K562 (cell line): ENCODE measurements at regions not wholly inside any gene's neighbourhood (a gene's known extent, or its start where the extent isn't known, plus 50 kb on each side); places are given as distances from the start of the nearest gene placed in this dataset.

Experiments
- ATAC-seq: fragments of 200-7000 bp; cut with Tn5 transposase; 3 replicates; pipeline ENCODE4 v1.9.1; 2020; ENCODE audit warnings: moderate library complexity
- BruUV-seq: library from RNA; stranded (reverse); fragments of 400-500 nt; replicated peaks from 2 replicates; lab custom pipeline; 2021; lab: Mats Ljungman, UMichigan
- CTCF ChIA-PET: fragments of 300-600 bp; formaldehyde crosslinking; extraction: SDS; loops from one replicate; lab custom pipeline; 2021; ENCODE audit warnings: low intra/inter-chr PET ratio; lab: Yijun Ruan, JAX
- POLR2A ChIA-PET: fragments of 300-600, 350-650 bp; sonication (Branson Sonifier 250); formaldehyde crosslinking; extraction: SDS; loops from one replicate; lab custom pipeline; 2021; ENCODE audit warnings: antibody characterized with exemption, inconsistent platforms; lab: Yijun Ruan, JAX
- DNase-seq, 4 experiments: peaks; one replicate each; pipeline versions ENCODE4 v3.0.0 to v3.0.0-alpha.2; 2011 to 2018; ENCODE audit warnings: low spot score in 3 of 4, mixed read lengths in 3 of 4; ENCODE audit errors: extremely low read depth in 1 of 4
- FAIRE-seq: peaks from 2 replicates; lab custom pipeline; 2011; peaks lifted over from hg19 to GRCh38; lab: Jason Lieb, UNC
- H2AFZ ChIP-seq: 2 replicates; pipeline ENCODE4 v1.6.0; 2011; ENCODE audit warnings: low read depth, low read length, control low read depth, inconsistent platforms
- H3K27ac ChIP-seq: fragments of 200-600 bp; 3 replicates; pipeline ENCODE4 v1.8.0; 2011; ENCODE audit warnings: low read depth, mild to moderate bottlenecking, control low read depth, inconsistent platforms, low read length, moderate library complexity, mixed read lengths; ENCODE audit errors: extremely low read depth
- H3K27me3 ChIP-seq, 2 experiments: fragments of 300-600 bp in 1 of 2; 2 replicates in 1 of 2; 3 replicates in 1 of 2; pipeline versions ENCODE4 v1.6.0 to v1.8.0; 2011; ENCODE audit warnings: inconsistent platforms in 2 of 2, low read length in 2 of 2, mild to moderate bottlenecking in 1 of 2, mixed read lengths in 1 of 2, moderate library complexity in 1 of 2; ENCODE audit not compliant: control insufficient read depth in 2 of 2, insufficient read depth in 2 of 2
- H3K36me3 ChIP-seq: fragments of 300-600 bp; 3 replicates; pipeline ENCODE4 v1.8.0; 2011; ENCODE audit warnings: mild to moderate bottlenecking, low read length, inconsistent platforms; ENCODE audit not compliant: control insufficient read depth, insufficient read depth
- H3K4me1 ChIP-seq, 2 experiments: fragments of 200-600 bp in 1 of 2; replicated peaks in 1 of 2; 2 replicates in 1 of 2; 3 replicates in 1 of 2; pipeline versions ENCODE4 v1.5.1 to v1.8.0; 2011; ENCODE audit warnings: inconsistent platforms in 2 of 2, low read length in 2 of 2, mild to moderate bottlenecking in 1 of 2, mixed read lengths in 1 of 2, moderate library complexity in 1 of 2; ENCODE audit not compliant: control insufficient read depth in 2 of 2, insufficient read depth in 2 of 2
- H3K4me2 ChIP-seq: 2 replicates; pipeline ENCODE4 v1.6.1; 2011; ENCODE audit warnings: low read length, control low read depth, inconsistent platforms, mixed read lengths; ENCODE audit not compliant: insufficient read depth
- H3K4me3 ChIP-seq: fragments of 200-600 bp; sonication (generic), shearing (Covaris generic); 2 replicates; pipeline ENCODE4 v1.5.1; 2016; ENCODE audit warnings: control low read depth, inconsistent platforms
- H3K79me2 ChIP-seq: fragments of 200-600 bp; 3 replicates; pipeline ENCODE4 v1.8.0; 2011; ENCODE audit warnings: low read length, inconsistent platforms; ENCODE audit not compliant: control insufficient read depth, insufficient read depth
- H3K9ac ChIP-seq, 2 experiments: 2 replicates each; pipeline versions ENCODE4 v1.6.0 to v1.6.1; 2011; ENCODE audit warnings: low read depth in 2 of 2, low read length in 2 of 2, control low read depth in 1 of 2, inconsistent platforms in 1 of 2, mild to moderate bottlenecking in 1 of 2, mixed read lengths in 1 of 2; ENCODE audit not compliant: insufficient read depth in 1 of 2
- H3K9me1 ChIP-seq: one replicate; pipeline ENCODE4 v1.6.0; 2011; ENCODE audit warnings: inconsistent platforms, mild to moderate bottlenecking, low read length, moderate library complexity; ENCODE audit not compliant: control insufficient read depth, insufficient read depth
- H3K9me3 ChIP-seq: replicated peaks from 2 replicates; pipeline ENCODE4 v1.5.1; 2011; ENCODE audit warnings: low read depth, low read length, inconsistent platforms; ENCODE audit not compliant: control insufficient read depth, insufficient read depth
- H4K20me1 ChIP-seq: replicated peaks from 2 replicates; pipeline ENCODE4 v1.6.1; 2011; ENCODE audit warnings: low read length, inconsistent platforms, mixed read lengths; ENCODE audit not compliant: control insufficient read depth, insufficient read depth
- CREB1 ChIP-seq, 2 experiments: sonication (generic) in 1 of 2; formaldehyde crosslinking in 1 of 2; IDR thresholded peaks; 2 replicates each; pipeline versions ENCODE4 v1.6.1 to v1.8.0; 2012 to 2022; ENCODE audit warnings: inconsistent platforms in 1 of 2, mild to moderate bottlenecking in 1 of 2, missing genetic modification reagents in 1 of 2, moderate library complexity in 1 of 2
- CSDE1 ChIP-seq, 2 experiments: fragments of 450-650 bp; IDR thresholded peaks; 2 replicates each; pipeline ENCODE4 v1.6.1; 2016; ENCODE audit warnings: mild to moderate bottlenecking in 1 of 2
- EZH2 ChIP-seq: IDR thresholded peaks from 2 replicates; pipeline ENCODE4 v1.6.1; 2012; ENCODE audit warnings: low read depth, mild to moderate bottlenecking, inconsistent platforms, low read length, borderline replicate concordance
- HDAC1 ChIP-seq, 2 experiments: fragments of 450-650 bp; IDR thresholded peaks; 2 replicates each; pipeline ENCODE4 v1.6.1; 2016 to 2017; ENCODE audit warnings: inconsistent platforms in 1 of 2, mild to moderate bottlenecking in 1 of 2, moderate library complexity in 1 of 2
- MCM5 ChIP-seq: fragments of 450-650 bp; IDR thresholded peaks from 2 replicates; pipeline ENCODE4 v1.6.1; 2016; ENCODE audit warnings: low read depth
- MLX ChIP-seq, 2 experiments: fragments of 450-650 bp in 1 of 2; sonication (generic) in 1 of 2; formaldehyde crosslinking; conservative IDR thresholded peaks; 2 replicates each; pipeline versions ENCODE4 v1.4.0 to v1.8.1; 2020 to 2022; ENCODE audit warnings: mild to moderate bottlenecking in 1 of 2, missing genetic modification reagents in 1 of 2
- OTX1 ChIP-seq: fragments of 450-650 bp; formaldehyde crosslinking; IDR thresholded peaks from 2 replicates; pipeline ENCODE4 v1.4.0; 2022; ENCODE audit warnings: mild to moderate bottlenecking
- RAD21 ChIP-seq, 2 experiments: fragments of 250-450 bp in 1 of 2; fragments of 450-650 bp in 1 of 2; sonication (Bioruptor Pico) in 1 of 2; formaldehyde crosslinking in 1 of 2; IDR thresholded peaks in 1 of 2; conservative IDR thresholded peaks in 1 of 2; 2 replicates each; pipeline versions ENCODE4 v1.4.0 to v1.8.0; 2020 to 2022; ENCODE audit warnings: mild to moderate bottlenecking in 2 of 2, moderate library complexity in 1 of 2
- RBM17 ChIP-seq: fragments of 200-400 bp; formaldehyde crosslinking; IDR thresholded peaks from 2 replicates; pipeline ENCODE4 v1.6.1; 2017; ENCODE audit warnings: low read depth, mild to moderate bottlenecking, low read length, borderline replicate concordance
- TAF15 ChIP-seq: fragments of 200-400 bp; formaldehyde crosslinking; IDR thresholded peaks from 2 replicates; pipeline ENCODE4 v1.6.1; 2017; ENCODE audit warnings: mild to moderate bottlenecking, low read depth, low read length, moderate library complexity
- TFE3 ChIP-seq: fragments of 450-650 bp; formaldehyde crosslinking; IDR thresholded peaks from 2 replicates; pipeline ENCODE4 v1.4.0; 2020; ENCODE audit warnings: mild to moderate bottlenecking, mixed read lengths
- THRB ChIP-seq: fragments of 450-650 bp; formaldehyde crosslinking; conservative IDR thresholded peaks from 2 replicates; pipeline ENCODE4 v1.4.0; 2022; ENCODE audit warnings: mild to moderate bottlenecking, missing genetic modification characterization
- TOE1 ChIP-seq, 2 experiments: fragments of 450-650 bp in 1 of 2; sonication (generic) in 1 of 2; formaldehyde crosslinking in 1 of 2; IDR thresholded peaks; 2 replicates each; pipeline versions ENCODE4 v1.7.1 to v1.8.0; 2016 to 2022; ENCODE audit warnings: borderline replicate concordance in 2 of 2, mild to moderate bottlenecking in 2 of 2, antibody characterized with exemption in 1 of 2, inconsistent platforms in 1 of 2, low read depth in 1 of 2, missing genetic modification reagents in 1 of 2, moderate library complexity in 1 of 2
- USF2 ChIP-seq: sonication (generic); formaldehyde crosslinking; IDR thresholded peaks from 2 replicates; pipeline ENCODE4 v1.5.0; 2020; ENCODE audit warnings: missing genetic modification reagents
- ZKSCAN1 ChIP-seq: fragments of 150-350 bp; IDR thresholded peaks from 2 replicates; pipeline ENCODE4 v1.6.1; 2016; ENCODE audit warnings: low read depth, low read length
- ZNF655 ChIP-seq: fragments of 250-450 bp; sonication (Bioruptor Pico); IDR thresholded peaks from 2 replicates; pipeline ENCODE4 v1.5.0; 2021
- ZNF785 ChIP-seq: fragments of 250-450 bp; sonication (Bioruptor Pico); IDR thresholded peaks from 2 replicates; pipeline ENCODE4 v1.4.0; 2020; ENCODE audit warnings: mild to moderate bottlenecking
- WGBS: fragments of 100-300 bp; shearing (Covaris generic); methylation state at CpG from one replicate; pipeline ENCODE4 v1.1.6; 2016; ENCODE audit warnings: low coverage, mixed read lengths; ENCODE audit not compliant: insufficient coverage; ENCODE audit errors: missing lambda C conversion rate; 5-methylcytosine and 5-hydroxymethylcytosine counted together
- in situ Hi-C: fragments of 300-500 bp; cut with MboI; formaldehyde crosslinking; loops from 4 replicates; pipeline ENCODE4 v1.15.0; 2018; ENCODE audit warnings: inconsistent platforms, mixed read lengths
- intact Hi-C: fragments of 100-400 bp; cut with micrococcal nuclease; formaldehyde crosslinking; loops from 2 replicates; pipeline ENCODE4 v1.14.2; 2022

- intact Hi-C loops (no loop called here), in situ Hi-C loops (no loop called here)
- Histone ChIP-seq H3K79me2 (no peaks in the 10 kb centered on the region), H4K20me1 (no peaks in the 10 kb centered on the region), H2AFZ (no peak overlapping the region), H3K4me3 (no peak overlapping the region), H3K27me3 (no peaks in the 10 kb centered on the region), H3K27ac (no peak overlapping the region), H3K9me3 (no peaks in the 10 kb centered on the region), H3K9ac (no peak overlapping the region), H3K9me1 (no peaks in the 10 kb centered on the region), H3K4me1 (no peaks in the 10 kb centered on the region), H3K36me3 (no peaks in the 10 kb centered on the region), H3K4me2 (no peak overlapping the region)
- CTCF ChIA-PET: no interaction called here
- no peak for FAIRE-seq
- no peak for DNase-seq
- 0% methylated on average over 1 of the region's 1 CpG for WGBS
- no TSS peak for BruUV-seq
- ATAC-seq: no peak
- TF ChIP-seq ZNF655 (CRISPR knock-in tag): no peak
- no peak for TF ChIP-seq THRB (CRISPR knock-in tag)
- no peak for TF ChIP-seq MCM5
- TF ChIP-seq CREB1 (IDR thresholded peaks at IDR 0.05): no peak
- no peak for TF ChIP-seq CREB1 (CRISPR knock-in tag; IDR thresholded peaks at IDR 0.05)
- no peak for TF ChIP-seq RAD21 (CRISPR knock-in tag; conservative IDR thresholded peaks at IDR 0.05 in 1 of 2, IDR thresholded peaks at IDR 0.05 in 1 of 2)
- TF ChIP-seq TOE1 (IDR thresholded peaks at IDR 0.05; ENCODE audit: borderline replicate concordance): no peak
- no peak for TF ChIP-seq TOE1 (CRISPR knock-in tag; IDR thresholded peaks at IDR 0.05; ENCODE audit: borderline replicate concordance, low read depth)
- no peak for TF ChIP-seq ZNF785
- no peak for TF ChIP-seq TAF15
- TF ChIP-seq ZKSCAN1: no peak
- TF ChIP-seq EZH2: no peak
- TF ChIP-seq USF2 (CRISPR knock-in tag): no peak
- no peak for TF ChIP-seq CSDE1 (IDR thresholded peaks at IDR 0.05)
- TF ChIP-seq MLX (CRISPR knock-in tag; conservative IDR thresholded peaks at IDR 0.05): no peak
- TF ChIP-seq OTX1 (CRISPR knock-in tag): no peak
- TF ChIP-seq TFE3 (CRISPR knock-in tag): no peak
- no peak for TF ChIP-seq RBM17
- TF ChIP-seq HDAC1 (IDR thresholded peaks at IDR 0.05): no peak
- POLR2A ChIA-PET: no interaction called here
These were observed 61.4 kb upstream of the MRPS30 start for GRCh38 chr5:44747396-44747795.
